HG03575 (cell line): ENCODE measurements at regions not wholly inside any gene's neighbourhood (a gene's known extent, or its start where the extent isn't known, plus 50 kb on each side); places are given as distances from the start of the nearest gene placed in this dataset.
"Not testable (repeated sequence)": the region's sequence is repeated elsewhere in the genome, so short reads cannot be mapped to it uniquely, and the experiment has no call there.

Experiments used
- ATAC-seq: cut with Tn5 transposase; IDR thresholded peaks from one replicate; pipeline ENCODE4 v1.9.1; 2021; ENCODE audit not compliant: unreplicated experiment, insufficient number of reproducible peaks, low FRiP score; ENCODE audit errors: extremely low read depth

DNA sequence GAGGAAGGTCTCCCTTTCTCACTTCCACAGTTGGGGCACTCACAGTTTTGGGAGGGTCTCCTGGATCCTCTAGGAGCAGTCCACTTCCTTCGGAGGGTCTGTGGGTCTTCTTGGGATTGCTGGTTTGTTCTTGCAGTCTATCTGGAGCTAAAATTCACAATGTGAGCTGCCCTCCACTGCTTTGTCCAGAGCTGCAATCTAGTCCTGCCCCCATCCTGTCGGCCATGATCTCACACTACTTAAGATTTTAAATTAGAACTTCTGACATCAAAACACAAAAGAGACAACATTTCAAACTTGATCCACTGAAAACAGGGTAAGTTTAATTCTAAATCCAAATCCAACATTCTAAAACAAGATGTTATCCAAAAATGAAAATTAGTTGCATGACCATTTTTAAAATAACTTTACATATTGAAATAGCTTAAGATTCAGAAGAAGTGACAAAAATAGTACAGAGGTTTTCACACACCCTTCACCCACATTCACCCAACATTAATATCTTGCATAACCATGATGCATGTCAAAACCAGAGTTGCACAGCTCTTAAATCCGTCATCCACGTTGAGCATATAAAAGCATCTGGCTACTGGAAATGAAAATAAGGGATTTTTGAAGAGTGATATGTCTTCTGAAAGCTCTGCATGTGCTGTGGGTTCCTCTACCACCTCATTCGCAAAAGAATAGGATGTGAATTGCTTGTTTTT lies 113.7 kb upstream of the EPB41L4A start:
- ATAC-seq, result no peak

DNA sequence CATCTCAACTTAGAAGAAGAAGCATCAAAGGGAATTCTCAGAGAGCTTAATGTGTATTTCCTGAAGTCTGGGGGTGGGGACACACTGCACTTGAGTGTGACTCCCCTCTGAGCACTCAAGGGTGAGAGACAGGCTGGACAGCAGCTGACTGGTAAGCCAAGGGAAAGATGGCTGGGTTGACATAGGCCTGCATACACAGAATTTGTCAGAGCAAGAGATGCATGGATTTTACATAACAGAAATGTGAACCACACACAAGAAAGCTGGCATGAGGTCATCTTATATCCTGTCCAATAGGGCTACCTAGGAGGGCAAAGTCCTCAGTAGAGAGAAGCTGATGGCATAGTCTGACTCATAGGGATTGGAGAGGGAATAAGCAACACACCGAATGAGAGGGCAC lies 114.3 kb upstream of the EPB41L4A start:
- no peak for ATAC-seq

DNA sequence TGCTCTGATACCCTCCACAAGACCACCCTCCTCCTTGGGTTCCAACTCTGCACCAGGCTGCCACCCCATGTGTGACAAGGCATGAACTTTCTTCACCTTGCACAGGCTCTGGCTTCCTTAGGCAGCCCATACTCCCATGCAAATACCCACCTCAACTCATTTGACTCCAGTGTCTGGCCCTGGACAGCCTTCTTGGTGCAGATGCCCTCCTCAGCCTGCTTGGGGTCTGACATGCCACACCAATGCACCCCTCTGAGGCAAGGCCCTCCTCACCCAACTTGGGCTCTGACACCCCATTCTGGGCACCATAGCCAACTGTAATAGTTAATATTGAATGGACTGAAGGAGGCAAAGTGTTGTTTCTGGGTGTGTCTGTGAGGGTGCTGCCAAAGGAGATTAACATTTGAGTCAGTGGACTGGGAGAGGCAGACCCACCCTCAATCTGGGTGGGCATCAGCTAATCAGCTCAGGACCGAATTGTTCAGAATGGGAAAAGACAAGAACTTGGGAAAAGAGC lies 115.0 kb upstream of the EPB41L4A start:
- ATAC-seq, result no peak

DNA sequence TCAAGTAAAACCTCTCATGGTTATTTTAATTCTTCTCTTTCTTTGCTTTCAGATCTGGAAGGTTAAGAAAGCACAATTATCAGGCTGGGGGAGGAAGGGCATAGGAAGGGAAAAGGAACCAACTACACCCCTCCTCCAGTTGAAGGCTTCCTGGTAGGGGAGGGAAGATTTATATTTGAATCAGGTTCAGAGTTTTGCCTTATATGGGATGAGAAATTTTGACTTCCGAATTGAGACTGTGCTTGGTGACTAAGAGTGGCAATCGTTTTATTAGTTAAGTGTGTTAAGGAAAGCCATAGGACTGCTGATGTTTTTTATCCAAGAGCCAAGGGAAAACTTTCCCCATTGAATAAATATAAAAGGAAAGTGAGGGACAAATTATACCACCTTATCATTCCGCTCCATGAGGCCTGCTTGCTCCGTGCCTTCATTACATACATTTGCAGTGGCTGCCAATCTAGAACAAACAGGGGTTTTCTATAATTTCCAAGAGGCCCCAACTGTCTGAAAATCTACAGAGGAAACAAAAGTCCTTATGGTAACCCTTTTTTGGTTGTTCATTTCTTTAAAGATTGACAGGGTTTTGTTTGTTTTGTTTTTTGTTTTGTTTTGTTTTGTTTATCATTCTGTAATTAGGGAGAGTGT lies 115.7 kb upstream of the EPB41L4A start:
- no peak for ATAC-seq

DNA sequence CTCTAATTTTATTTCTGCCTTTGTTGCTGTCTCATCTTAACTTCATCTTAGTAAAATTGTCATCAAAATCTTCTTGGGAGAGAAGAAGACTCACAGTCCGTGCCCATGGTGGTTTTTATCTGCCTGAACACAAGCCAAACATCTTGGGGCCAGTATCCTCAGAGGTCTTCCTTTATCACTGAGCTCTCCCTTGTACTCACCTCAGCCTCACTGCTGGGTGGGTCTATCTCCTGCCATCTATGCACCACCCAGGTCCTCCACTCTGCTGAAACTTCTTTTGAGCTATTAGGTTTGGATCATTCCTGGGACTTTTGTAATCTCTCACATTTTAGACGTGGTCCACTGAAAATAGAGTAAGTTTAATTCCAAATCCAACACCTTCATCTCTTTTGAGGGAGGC lies 116.3 kb upstream of the EPB41L4A start:
- ATAC-seq, result no peak

DNA sequence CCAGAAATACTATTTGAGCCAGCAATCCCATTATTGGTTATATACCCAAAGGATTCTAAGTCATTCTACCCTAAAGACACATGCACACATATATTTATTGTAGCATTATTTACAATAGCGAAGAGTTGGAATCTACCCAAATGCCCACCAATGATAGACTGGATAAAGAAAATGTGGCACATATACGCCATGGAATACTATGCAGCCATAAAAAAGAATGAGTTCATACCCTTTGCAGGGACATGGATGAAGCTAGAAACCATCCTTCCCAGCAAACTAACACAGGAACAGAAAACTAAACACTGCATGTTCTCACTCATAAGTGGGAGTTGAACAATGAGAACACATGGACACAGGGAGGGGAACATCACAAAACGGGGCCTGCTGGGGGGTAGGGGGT lies 125.5 kb upstream of the EPB41L4A start:
- not testable (repeated sequence) for ATAC-seq

DNA sequence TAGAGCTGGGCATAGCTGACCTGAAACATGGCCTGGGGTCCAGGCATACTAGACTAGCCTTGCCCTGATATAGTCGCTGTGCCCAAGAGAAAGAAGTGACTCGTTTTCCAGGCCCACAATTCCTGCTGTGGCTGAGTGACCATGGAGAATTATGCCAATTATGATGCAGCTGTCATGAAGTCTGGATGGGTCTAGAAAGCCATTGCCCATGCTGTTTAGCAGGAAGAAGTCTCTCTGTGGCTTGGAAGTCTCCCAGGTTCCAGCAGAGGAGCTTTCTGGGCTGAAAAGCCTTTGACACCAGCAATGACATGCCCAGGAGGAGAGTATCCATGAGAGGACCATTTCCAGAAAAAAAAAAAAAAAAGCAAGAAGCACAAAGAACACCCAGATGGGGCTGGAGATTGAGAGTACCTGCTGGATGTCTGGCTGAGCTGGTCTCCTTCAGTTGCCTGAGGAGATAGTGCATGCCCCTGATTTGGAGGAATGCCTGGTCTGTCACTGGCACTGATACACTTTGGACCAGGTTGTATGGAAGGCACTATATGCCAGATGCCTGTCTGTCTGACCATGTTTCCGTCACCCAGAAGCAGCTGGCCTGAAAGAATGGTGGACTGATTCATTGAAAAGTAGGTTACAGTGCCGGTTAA lies 128.0 kb upstream of the EPB41L4A start:
- no peak for ATAC-seq

DNA sequence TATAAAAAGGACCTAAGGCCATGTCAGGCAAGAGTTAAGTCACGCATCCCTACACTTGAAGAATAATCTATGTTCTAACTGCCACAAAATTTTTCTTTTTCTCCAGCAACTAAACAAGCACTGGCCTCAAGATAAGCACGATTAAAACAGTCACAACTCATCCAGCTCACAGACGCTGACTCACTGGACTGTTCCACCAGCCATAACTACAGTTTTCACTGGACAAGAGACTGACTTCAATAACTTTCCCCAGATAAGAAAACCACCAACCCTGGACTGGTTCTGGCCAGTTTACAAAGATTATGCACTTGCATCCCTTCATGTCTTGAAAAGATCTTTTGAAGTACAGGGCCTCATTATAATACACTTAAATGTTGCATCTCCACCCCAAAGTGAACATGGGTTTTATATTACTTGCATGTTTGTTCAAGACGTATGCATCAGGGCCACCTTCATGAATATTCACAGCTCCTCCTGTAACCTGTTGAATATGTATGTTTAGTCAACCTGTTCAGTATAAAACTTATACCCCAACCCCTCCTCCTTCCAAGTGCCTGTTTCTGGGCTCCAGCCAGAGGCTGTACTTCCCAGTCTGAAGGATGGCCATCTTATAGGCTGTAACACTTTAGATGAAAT lies 129.3 kb upstream of the EPB41L4A start:
- ATAC-seq, result no peak

DNA sequence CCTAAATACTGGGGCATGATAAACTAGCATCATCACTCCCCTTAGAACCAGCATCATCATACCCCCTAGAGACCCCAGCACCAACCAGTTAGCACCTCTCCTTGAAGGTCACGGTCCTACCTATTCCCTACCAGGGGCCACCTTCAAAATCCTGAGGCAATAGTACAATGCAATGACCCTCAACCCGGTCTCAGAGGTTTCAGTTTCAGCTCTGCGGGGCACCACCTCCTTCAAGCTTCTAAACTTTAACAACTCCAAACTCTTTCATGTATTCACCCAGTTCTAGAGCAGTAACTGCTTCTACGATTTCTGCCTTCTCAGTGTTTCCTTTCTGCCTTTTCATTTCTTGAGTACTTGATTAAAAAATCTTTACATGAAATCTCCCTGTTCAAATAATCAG lies 130.1 kb upstream of the EPB41L4A start:
- ATAC-seq, result no peak

DNA sequence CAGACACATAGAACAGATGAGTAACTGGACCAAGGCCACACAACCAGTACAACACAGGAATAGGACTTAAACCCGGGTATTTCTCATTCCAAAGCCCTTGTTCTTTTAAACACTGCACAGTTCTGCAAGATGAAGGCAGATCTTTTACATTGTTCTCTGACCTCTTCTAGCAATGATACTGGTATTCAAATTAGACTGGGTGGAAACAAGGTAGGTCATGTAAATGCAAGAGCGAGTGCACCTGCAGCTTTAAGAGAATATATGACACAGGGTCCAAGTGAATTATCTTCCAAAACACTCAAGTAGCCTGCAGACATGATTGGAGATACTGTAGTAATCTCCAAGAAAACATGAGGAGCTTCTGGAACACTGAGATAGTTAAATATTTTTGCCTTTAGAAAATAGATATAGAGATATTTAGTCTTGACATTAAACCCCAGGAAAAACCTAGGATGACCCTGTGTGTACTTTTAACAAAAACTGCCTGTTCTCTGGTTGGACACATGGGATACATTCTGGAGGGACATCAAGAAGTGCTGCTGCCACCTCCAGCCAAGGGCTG lies 130.6 kb upstream of the EPB41L4A start:
- ATAC-seq, result no peak

DNA sequence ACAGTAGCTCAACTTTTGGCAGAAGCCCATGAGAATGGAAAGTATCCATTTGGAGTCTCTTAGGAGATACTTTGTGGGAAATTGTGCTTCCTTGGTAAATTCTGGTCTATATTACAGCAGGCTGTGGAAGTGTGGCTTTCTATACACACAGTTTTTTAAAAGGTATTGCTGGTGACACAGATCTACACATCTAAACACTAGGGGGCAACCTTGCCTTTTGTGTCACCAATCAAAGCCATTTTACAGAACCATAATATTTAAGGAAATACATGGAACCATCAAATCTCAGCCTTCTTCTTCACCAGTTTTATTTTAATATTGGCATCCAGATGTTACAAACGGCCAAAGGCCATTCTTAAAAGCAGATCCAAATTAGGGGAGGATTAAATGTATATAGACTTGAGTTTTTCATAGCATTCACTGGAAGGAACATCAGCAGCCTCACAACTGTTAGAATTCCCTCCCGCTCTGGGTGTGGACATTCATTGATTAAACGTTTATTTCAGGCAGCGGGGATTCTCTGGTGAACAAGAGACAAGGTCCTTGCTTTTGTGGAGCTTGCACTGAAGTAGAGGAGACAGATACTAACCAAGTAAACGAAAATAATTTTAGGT lies 132.4 kb upstream of the EPB41L4A start:
- no peak for ATAC-seq

DNA sequence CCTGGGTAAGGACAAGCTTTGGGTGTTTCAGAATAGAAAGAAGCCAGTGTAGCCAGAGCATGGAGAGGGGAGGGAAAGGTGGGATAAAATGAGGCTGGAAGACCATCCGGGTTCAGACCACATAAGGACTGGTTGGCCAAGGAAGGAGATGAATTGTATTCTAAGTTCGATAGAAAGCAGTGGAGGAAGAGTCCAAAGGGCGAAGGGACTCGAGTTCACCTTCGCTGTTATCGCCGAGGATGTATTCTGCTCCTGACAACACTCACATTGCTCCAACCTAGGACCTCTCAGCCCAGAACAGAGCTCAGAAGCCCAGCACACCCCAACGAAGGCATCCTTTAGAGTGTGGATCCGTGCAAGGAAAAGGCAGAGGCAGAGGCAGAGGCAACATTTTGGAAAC lies 133.1 kb upstream of the EPB41L4A start:
- ATAC-seq, result no peak

DNA sequence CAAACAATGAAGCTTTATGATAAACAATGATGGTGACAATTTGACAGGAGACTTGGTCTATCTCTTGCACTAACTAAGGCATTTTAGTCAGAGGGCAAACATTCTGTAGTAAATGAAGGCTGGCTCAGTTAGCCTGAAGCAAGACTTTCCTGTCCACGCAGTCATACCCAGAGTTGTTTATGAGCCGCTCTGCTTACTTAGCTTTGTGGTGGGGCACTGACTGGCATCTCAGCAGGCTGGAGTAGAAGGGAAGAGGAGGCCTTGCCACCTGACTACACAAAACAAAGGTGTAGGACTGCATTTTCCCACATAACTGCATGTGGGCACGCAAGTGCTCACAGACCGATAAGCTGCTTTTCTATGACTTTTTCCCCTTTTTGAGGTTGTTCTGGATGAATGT lies 133.7 kb upstream of the EPB41L4A start:
- ATAC-seq, result no peak

DNA sequence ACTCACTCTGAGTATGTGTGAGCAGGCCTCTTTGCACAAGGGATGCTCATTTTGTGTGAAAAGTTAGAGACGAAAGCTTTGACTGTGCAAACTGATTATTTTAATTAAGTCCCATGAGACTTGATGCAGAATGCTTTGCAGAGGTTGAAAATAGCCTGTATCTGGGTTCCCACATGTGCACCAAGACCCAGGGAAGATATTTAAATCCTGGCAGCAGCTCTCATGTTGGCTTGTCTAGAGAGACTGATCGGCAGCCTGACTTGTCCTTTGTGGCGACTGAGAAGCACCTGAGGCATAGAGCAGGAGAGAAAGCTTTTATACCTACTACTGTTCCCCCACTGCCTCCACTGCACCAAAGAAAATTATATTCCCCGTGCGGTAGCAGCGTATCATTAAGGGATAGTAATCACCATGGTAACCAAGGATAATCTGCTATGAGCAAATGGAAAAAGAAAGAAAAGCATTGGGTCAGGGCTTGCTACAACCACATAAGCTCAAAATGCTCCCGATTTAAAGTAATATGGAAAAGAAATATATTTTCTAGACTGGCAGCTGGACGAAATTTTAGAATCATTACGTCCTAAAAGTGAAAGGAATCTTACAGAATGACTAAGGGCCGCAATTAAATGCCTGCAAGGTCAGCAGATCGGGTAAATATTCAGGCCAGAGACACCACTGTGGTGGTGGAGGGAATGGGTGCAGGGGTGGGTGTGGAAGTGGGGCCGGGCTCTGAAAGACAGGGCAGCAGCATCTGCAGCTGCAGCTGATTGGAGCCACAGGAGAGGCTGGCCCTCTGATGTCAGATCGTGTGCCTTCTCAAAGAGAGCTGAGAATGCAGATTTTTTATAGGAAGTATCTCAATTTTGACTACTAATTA lies 135.3 kb upstream of the EPB41L4A start:
- no peak for ATAC-seq

DNA sequence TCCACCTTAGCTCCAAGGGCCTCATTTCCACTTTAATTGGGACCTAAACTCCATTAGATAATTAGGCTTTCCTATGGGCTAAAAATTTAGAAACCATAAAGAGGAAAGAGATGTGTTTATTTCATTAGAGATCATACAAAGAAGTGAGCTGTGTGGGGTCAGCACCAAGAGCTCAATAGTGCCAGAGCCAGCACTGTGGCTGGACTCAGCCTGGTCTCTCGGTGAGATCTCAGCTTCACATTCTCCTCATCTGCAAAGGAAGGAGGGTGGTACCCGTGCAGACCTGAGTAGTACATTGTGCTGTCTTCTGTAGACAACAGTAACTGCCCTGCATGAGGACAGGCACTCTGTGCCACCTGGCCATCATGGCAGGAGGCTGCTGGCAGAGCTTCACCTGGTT lies 136.1 kb upstream of the EPB41L4A start:
- no peak for ATAC-seq

DNA sequence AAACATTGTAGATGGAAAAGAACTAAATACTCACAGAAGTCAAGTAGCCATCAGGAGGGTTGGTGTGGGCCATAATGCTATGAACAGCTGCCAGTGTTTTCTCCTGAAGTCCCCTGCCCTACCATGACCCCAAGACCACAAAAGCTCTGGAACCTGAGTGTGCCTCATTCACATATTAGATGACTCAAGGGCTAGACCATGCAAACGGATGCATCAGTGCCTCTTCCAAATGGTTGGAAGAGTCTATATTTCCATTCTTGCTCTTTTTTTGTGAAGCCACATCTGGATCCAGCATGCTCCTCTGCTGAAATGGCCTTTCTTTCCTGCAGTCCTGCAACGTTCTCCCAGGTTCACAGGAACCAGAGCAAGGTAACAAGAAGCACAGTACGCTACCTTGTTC lies 136.6 kb upstream of the EPB41L4A start:
- no peak for ATAC-seq

DNA sequence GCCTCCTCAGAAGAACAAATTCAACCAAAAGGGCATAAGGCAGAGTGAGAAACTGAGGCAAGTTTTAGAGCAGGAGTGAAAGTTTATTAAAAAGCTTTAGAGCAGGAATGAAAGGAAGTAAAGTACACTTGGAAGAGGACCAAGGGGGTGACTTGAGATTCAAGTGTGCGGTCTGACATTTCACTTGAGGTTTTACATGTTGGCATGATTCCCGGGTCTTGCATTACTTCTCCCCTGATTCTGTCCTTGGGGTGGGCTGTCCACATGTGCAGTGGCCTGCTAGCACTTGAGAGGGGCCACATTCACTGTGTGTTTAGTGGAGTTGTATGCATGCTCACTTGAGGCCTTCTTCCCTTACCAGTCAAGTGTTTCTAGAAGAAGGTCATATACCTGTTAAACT lies 140.4 kb upstream of the EPB41L4A start:
- ATAC-seq, result not testable (repeated sequence)

DNA sequence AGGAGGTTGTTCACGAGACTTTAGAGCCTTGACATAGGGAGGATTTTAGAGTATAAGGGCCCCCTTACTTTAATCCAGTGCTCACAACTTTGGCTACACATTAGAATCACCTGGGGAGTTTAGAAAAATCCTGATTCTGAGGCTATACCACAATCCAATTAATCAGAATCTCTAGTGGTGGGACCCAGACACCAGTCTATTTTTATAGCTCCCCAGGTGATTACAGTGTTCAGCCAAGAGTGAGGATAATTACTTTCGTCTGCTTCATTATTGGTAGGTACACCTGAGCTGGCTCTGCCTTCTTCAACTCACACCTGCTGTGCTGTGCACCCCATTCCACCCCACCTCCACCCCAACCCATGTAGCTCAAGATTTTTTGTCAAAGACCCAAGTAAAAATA lies 141.3 kb upstream of the EPB41L4A start:
- no peak for ATAC-seq
